Vagina (tissue), 2 donors: ENCODE measurements at regions not wholly inside any gene's neighbourhood (a gene's known extent, or its start where the extent isn't known, plus 50 kb on each side); places are given as distances from the start of the nearest gene placed in this dataset.

Experiments used
- POLR2A ChIP-seq, 2 donors: fragments of 450-650 bp; IDR thresholded peaks; one replicate each; pipeline ENCODE4 v1.6.1; 2017; ENCODE audit warnings: antibody characterized with exemption in 2 of 2, mild to moderate bottlenecking in 2 of 2, moderate library complexity in 2 of 2
- TF ChIP-seq, protein P1 (sequence below), 3 experiments: fragments of 450-650 bp in 2 of 3; fragments of 200-600 bp in 1 of 3; sonication (generic) in 1 of 3; IDR thresholded peaks; one replicate each; pipeline ENCODE4 v1.5.1; 2017 to 2019; ENCODE audit warnings: antibody characterized with exemption in 3 of 3, mild to moderate bottlenecking in 2 of 3, moderate library complexity in 2 of 3

DNA sequence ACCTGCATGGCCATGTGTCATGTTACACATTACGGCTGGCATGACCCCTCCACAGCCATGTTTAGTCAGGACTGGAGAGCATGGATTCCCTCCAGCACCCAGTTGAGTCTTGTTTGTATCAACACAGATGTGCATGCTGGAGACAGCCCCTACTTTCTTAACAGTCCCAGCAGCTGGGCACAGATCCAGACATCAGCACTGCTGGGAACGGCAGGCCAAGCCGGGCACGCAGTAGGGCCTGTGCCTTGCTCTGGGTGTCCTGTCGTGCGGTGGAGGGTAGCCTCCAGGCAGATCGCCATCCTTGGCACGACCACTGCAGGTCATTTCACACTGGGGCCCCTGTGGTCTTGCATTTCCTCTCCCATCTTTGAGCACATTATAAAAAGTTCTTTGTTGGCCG lies 381.4 kb downstream of the SMOC2 start:
- no peak for TF ChIP-seq POLR2A (IDR thresholded peaks at IDR 0.05)
- TF ChIP-seq, protein P1, sequence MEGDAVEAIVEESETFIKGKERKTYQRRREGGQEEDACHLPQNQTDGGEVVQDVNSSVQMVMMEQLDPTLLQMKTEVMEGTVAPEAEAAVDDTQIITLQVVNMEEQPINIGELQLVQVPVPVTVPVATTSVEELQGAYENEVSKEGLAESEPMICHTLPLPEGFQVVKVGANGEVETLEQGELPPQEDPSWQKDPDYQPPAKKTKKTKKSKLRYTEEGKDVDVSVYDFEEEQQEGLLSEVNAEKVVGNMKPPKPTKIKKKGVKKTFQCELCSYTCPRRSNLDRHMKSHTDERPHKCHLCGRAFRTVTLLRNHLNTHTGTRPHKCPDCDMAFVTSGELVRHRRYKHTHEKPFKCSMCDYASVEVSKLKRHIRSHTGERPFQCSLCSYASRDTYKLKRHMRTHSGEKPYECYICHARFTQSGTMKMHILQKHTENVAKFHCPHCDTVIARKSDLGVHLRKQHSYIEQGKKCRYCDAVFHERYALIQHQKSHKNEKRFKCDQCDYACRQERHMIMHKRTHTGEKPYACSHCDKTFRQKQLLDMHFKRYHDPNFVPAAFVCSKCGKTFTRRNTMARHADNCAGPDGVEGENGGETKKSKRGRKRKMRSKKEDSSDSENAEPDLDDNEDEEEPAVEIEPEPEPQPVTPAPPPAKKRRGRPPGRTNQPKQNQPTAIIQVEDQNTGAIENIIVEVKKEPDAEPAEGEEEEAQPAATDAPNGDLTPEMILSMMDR (IDR thresholded peaks at IDR 0.05), result no peak
